Cardiac muscle cell (in vitro differentiated cells and primary cell): ENCODE measurements at regions not wholly inside any gene's neighbourhood (a gene's known extent, or its start where the extent isn't known, plus 50 kb on each side); places are given as distances from the start of the nearest gene placed in this dataset.
"Not testable (repeated sequence)": the region's sequence is repeated elsewhere in the genome, so short reads cannot be mapped to it uniquely, and the experiment has no call there.

Experiments
- DNase-seq, 2 donors: peaks; one replicate each; pipeline versions ENCODE4 v3.0.0 to v3.0.0-alpha.2; 2010 to 2017; ENCODE audit warnings: low read depth in 1 of 2, low spot score in 1 of 2
- H3K27ac ChIP-seq: fragments of 200-600 bp; sonication (generic); 2 replicates; pipeline ENCODE4 v1.5.1; 2016
- H3K27me3 ChIP-seq: fragments of 200-600 bp; sonication (generic); 2 replicates; pipeline ENCODE4 v1.6.0; 2016; ENCODE audit warnings: control low read depth
- H3K36me3 ChIP-seq: fragments of 200-600 bp; sonication (generic); 2 replicates; pipeline ENCODE4 v1.5.1; 2016; ENCODE audit warnings: control low read depth
- H3K4me1 ChIP-seq: fragments of 200-600 bp; sonication (generic); 2 replicates; pipeline ENCODE4 v1.8.1; 2017; ENCODE audit warnings: low read depth, mild to moderate bottlenecking, mixed run types
- H3K4me3 ChIP-seq: fragments of 200-600 bp; sonication (generic); 2 replicates; pipeline ENCODE4 v1.5.1; 2016; ENCODE audit warnings: mild to moderate bottlenecking
- H3K9me3 ChIP-seq: fragments of 200-600 bp; sonication (generic); 2 replicates; pipeline ENCODE4 v1.5.1; 2017; ENCODE audit warnings: low read depth, mild to moderate bottlenecking, control low read depth
- CTCF ChIP-seq: IDR thresholded peaks from 2 replicates; pipeline ENCODE4 v1.5.1; 2012; ENCODE audit warnings: low read depth, mild to moderate bottlenecking, low read length

- TF ChIP-seq CTCF = no peak
- no peak for DNase-seq
- Histone ChIP-seq H3K27ac (no peak overlapping the region), H3K4me1 (no peaks in the 10 kb centered on the region), H3K36me3 (no peaks in the 10 kb centered on the region), H3K9me3 (no peaks in the 10 kb centered on the region), H3K27me3 (no peaks in the 10 kb centered on the region), H3K4me3 (no peak overlapping the region)
Measured at GRCh38 chr1:208980605-208981004, 602.9 kb upstream of the CAMK1G start.

DNA sequence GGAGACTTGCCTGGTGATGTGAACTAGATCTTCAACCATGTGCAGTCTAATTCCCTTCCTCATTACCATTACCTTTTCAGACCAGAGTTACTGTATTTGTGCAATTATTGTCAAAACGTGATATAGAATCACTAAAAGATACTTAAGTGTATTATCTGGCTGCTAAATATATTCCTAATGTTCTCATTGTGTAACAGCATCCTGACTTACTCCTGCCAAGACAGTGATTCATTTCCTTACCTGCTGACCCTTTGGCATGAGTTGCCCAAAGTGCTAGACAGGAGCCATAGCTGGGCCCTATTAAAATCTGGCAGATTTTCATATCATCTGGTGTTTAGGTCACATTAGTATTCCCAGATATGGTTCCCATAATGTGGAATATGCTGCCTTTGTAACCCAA is 598.3 kb upstream of the CAMK1G start:
- no peaks in the 10 kb centered on the region for H3K27me3 ChIP-seq
- TF ChIP-seq CTCF = no peak
- no peak overlapping the region for H3K27ac ChIP-seq
- no peaks in the 10 kb centered on the region for H3K4me1 ChIP-seq
- peak in 1 of 2 donors; percentile 8 for DNase-seq
- H3K36me3 ChIP-seq = no peaks in the 10 kb centered on the region
- H3K4me3 ChIP-seq = no peak overlapping the region
- no peaks in the 10 kb centered on the region for H3K9me3 ChIP-seq

DNA sequence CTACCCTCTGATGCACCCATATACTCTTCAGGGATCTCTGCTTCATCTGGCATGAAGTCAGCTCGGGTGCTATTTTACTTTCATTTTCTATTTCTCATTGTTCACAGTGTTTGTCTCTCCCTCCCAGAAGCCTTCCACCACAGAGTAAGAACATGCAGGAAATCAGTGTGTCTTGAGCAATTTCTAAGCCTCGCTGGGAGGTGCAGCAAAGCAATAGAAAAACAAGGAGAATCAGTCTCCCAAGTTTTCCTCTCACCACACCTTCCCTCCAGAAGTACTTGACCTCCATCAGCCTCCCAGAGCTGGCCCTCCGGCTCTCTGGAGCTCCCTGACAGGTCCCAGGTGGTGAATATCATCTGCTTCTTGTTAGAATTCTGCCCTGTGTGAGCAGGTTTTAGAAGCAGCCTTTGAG is 594.7 kb upstream of the CAMK1G start:
- no peaks in the 10 kb centered on the region for H3K36me3 ChIP-seq
- peak; percentile 60 to 82 for DNase-seq
- H3K4me3 ChIP-seq = no peak overlapping the region
- no peaks in the 10 kb centered on the region for H3K9me3 ChIP-seq
- no peaks in the 10 kb centered on the region for H3K4me1 ChIP-seq
- TF ChIP-seq CTCF = no peak
- H3K27ac ChIP-seq = no peak overlapping the region
- no peaks in the 10 kb centered on the region for H3K27me3 ChIP-seq

DNA sequence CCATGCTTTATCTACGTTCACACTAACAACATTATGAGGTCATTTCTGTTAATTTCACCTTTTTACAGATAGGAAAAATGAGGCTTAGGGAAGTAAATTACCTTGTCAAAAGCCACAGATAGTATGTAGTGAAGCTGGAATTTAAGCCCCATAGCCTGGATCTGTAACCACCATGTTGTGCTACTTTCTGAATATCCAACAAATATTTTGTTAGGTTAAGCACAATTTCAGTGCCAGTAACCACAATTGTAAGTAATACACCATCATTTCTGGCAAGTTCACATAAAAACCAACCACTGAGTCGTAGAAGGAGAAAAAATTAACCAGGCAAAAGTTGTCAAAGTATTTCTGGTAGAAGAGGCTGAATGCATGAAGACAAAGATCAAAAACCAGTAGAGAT is 593.1 kb upstream of the CAMK1G start:
- DNase-seq = no peak

GRCh38 chr1:208997053-208997452 is 586.5 kb upstream of the CAMK1G start:
- not testable (repeated sequence) for H3K27ac ChIP-seq, H3K27me3 ChIP-seq, H3K9me3 ChIP-seq, H3K4me3 ChIP-seq, DNase-seq, H3K36me3 ChIP-seq, H3K4me1 ChIP-seq

More for the DNA sequence above, 593.1 kb upstream of the CAMK1G start:
- H3K27me3 ChIP-seq = no peaks in the 10 kb centered on the region
- no peak overlapping the region for H3K27ac ChIP-seq
- no peaks in the 10 kb centered on the region for H3K9me3 ChIP-seq
- TF ChIP-seq CTCF = no peak
- no peaks in the 10 kb centered on the region for H3K4me1 ChIP-seq
- no peaks in the 10 kb centered on the region for H3K36me3 ChIP-seq
- no peak overlapping the region for H3K4me3 ChIP-seq

DNA sequence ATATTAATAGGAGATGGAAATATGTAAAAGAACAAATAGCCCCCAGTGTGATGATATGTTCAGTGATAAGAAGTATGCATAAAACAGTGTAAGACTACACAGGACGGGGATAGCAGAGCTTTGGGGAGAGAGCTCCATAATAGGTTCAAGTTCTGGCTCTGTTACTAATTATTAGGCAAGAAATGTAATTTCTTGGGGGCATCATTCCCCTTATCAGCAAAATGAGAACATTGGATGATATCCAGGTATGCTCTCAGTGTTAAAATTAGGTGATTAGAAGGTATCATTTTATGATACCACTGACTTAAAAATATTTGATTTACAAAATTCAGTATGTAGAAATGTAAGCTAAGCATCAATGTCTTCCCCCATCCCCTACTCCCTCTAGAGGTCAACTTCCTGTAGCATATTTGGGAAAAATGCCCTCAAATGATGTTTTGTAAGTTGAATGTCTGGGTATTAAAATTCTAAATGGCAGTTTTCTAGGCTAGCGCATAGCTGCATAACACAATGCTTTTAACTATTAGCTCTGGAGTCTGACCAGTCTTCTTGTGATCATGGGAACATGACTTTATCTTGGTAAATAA is 585.7 kb upstream of the CAMK1G start:
- no peaks in the 10 kb centered on the region for H3K36me3 ChIP-seq
- no peaks in the 10 kb centered on the region for H3K9me3 ChIP-seq
- no peaks in the 10 kb centered on the region for H3K4me1 ChIP-seq
- H3K27ac ChIP-seq = no peak overlapping the region
- peak; percentile 50 for TF ChIP-seq CTCF
- no peak overlapping the region for H3K4me3 ChIP-seq
- no peaks in the 10 kb centered on the region for H3K27me3 ChIP-seq
- DNase-seq = peak in 1 of 2 donors; percentile 32
